Sigmoid colon (tissue), 4 donors: ENCODE measurements at regions not wholly inside any gene's neighbourhood (a gene's known extent, or its start where the extent isn't known, plus 50 kb on each side); places are given as distances from the start of the nearest gene placed in this dataset.

ENCODE experiments used
- EP300 ChIP-seq, 4 donors: sonication (generic); formaldehyde crosslinking; IDR thresholded peaks; one replicate each; pipeline ENCODE4 v1.6.1; 2017; ENCODE audit warnings: antibody characterized with exemption in 4 of 4
- POLR2A ChIP-seq, 2 donors: fragments of 450-650 bp; IDR thresholded peaks; one replicate each; pipeline ENCODE4 v1.6.1; 2016; ENCODE audit warnings: antibody characterized with exemption in 2 of 2, mild to moderate bottlenecking in 2 of 2, moderate library complexity in 2 of 2
- POLR2AphosphoS5 ChIP-seq, 4 donors: sonication (generic); formaldehyde crosslinking; IDR thresholded peaks; one replicate each; pipeline ENCODE4 v1.6.1; 2017; ENCODE audit warnings: antibody characterized with exemption in 4 of 4
- TF ChIP-seq, protein P1 (sequence below), 4 experiments: fragments of 450-650 bp in 3 of 4; fragments of 200-600 bp in 1 of 4; IDR thresholded peaks; one replicate each; pipeline ENCODE4 v1.5.1; 2016 to 2019; ENCODE audit warnings: antibody characterized with exemption in 4 of 4, mild to moderate bottlenecking in 3 of 4, moderate library complexity in 2 of 4

- TF ChIP-seq, protein P1, sequence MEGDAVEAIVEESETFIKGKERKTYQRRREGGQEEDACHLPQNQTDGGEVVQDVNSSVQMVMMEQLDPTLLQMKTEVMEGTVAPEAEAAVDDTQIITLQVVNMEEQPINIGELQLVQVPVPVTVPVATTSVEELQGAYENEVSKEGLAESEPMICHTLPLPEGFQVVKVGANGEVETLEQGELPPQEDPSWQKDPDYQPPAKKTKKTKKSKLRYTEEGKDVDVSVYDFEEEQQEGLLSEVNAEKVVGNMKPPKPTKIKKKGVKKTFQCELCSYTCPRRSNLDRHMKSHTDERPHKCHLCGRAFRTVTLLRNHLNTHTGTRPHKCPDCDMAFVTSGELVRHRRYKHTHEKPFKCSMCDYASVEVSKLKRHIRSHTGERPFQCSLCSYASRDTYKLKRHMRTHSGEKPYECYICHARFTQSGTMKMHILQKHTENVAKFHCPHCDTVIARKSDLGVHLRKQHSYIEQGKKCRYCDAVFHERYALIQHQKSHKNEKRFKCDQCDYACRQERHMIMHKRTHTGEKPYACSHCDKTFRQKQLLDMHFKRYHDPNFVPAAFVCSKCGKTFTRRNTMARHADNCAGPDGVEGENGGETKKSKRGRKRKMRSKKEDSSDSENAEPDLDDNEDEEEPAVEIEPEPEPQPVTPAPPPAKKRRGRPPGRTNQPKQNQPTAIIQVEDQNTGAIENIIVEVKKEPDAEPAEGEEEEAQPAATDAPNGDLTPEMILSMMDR (IDR thresholded peaks at IDR 0.05): no peak
- no peak for TF ChIP-seq POLR2A (IDR thresholded peaks at IDR 0.05)
- no peak for TF ChIP-seq EP300 (IDR thresholded peaks at IDR 0.05)
- no peak for TF ChIP-seq POLR2AphosphoS5 (IDR thresholded peaks at IDR 0.05)
Observed at GRCh38 chr17:77737442-77738265, 220.8 kb upstream of the TNRC6C start.
